ENCODE measurements at regions not wholly inside any gene's neighbourhood (a gene's known extent, or its start where the extent isn't known, plus 50 kb on each side); places are given as distances from the start of the nearest gene placed in this dataset.
"Not testable (repeated sequence)": the region's sequence is repeated elsewhere in the genome, so short reads cannot be mapped to it uniquely, and the experiment has no call there.

DNA sequence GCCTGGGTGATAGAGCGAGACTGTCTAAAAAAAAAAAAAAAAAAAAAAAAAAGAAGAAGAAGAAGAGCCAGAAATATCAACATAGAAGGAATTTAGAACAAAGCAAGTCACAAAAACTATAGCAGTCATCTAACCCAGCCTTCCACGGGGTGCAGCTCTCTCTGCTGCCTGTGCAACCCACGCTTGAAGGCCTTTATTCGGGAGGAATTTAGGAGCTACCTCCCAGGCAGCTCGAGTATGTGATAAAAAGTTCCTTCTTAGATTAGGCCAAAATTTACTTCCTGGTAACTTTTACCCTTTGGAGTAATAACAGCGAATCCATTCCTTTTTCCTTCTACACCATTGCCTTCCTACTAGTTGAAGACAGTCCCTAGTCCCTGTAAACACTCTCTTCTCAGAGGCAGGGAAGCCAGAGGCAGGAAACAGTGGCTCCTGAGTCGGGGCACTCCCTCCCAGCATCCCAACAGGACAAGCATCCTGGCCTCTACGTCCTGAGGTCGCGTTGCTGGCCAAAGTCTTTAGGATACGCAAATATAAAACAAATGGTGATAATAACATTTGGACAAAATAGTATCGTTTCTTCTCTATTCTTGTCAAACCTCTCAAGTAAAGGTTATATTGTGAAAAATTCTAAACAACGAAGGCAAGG lies 109.3 kb upstream of the KMT2C start:
- no peak for TF ChIP-seq CTCF (IDR thresholded peaks at IDR 0.05; ENCODE audit: borderline replicate concordance, extremely low read depth, insufficient read depth)
- intact Hi-C loops (cut with DNase I): no loop called here
- no peaks in the 10 kb centered on the region for H3K9me3 ChIP-seq (ENCODE audit: control insufficient read depth in 2 of 3, insufficient read depth in 1 of 3, low read length in 3 of 3)
- FAIRE-seq: no peak
- H3K27me3 ChIP-seq (ENCODE audit: control insufficient read depth, insufficient read depth, low read length): no peaks in the 10 kb centered on the region
- no peak overlapping the region for H3K27ac ChIP-seq (ENCODE audit: low read depth in 2 of 2, low read length in 2 of 2)
- H3K4me3 ChIP-seq (ENCODE audit: low read length in 3 of 3): no peak overlapping the region
- no peak overlapping the region for H3K9ac ChIP-seq (ENCODE audit: low read length in 3 of 3)
- H3K4me1 ChIP-seq (ENCODE audit: control insufficient read depth in 2 of 3, insufficient read depth in 2 of 3, low read depth in 1 of 3, low read length in 3 of 3): no peaks in the 10 kb centered on the region
- H3K36me3 ChIP-seq (ENCODE audit: control insufficient read depth in 2 of 3, insufficient read depth in 3 of 3, low read length in 3 of 3): no peaks in the 10 kb centered on the region
- DNase-seq: no peak

GRCh38 chr7:152544481-152544927 lies 108.7 kb upstream of the KMT2C start:
- Histone ChIP-seq H3K36me3 (ENCODE audit: control insufficient read depth in 2 of 3, insufficient read depth in 3 of 3, low read length in 3 of 3) (no peaks in the 10 kb centered on the region), H3K27me3 (ENCODE audit: control insufficient read depth, insufficient read depth, low read length) (no peaks in the 10 kb centered on the region), H3K9me3 (ENCODE audit: control insufficient read depth in 2 of 3, insufficient read depth in 1 of 3, low read length in 3 of 3) (no peaks in the 10 kb centered on the region), H3K4me1 (ENCODE audit: control insufficient read depth in 2 of 3, insufficient read depth in 2 of 3, low read depth in 1 of 3, low read length in 3 of 3) (no peaks in the 10 kb centered on the region), H3K4me3 (ENCODE audit: low read length in 3 of 3) (no peak overlapping the region), H3K27ac (ENCODE audit: low read depth in 2 of 2, low read length in 2 of 2) (no peak overlapping the region), H3K9ac (ENCODE audit: low read length in 3 of 3) (no peak overlapping the region)
- no peak for TF ChIP-seq CTCF (IDR thresholded peaks at IDR 0.05; ENCODE audit: borderline replicate concordance, extremely low read depth, insufficient read depth)
- FAIRE-seq (no peak), DNase-seq (peak in 1 of 5 donors; percentile 1)
- intact Hi-C loops (cut with DNase I): no loop called here

GRCh38 chr7:152543799-152544198 lies 108.0 kb upstream of the KMT2C start:
- intact Hi-C loops (cut with DNase I): no loop called here
- no peak for FAIRE-seq
- Histone ChIP-seq H3K27me3 (ENCODE audit: control insufficient read depth, insufficient read depth, low read length) (no peaks in the 10 kb centered on the region), H3K36me3 (ENCODE audit: control insufficient read depth in 2 of 3, insufficient read depth in 3 of 3, low read length in 3 of 3) (no peaks in the 10 kb centered on the region), H3K27ac (ENCODE audit: low read depth in 2 of 2, low read length in 2 of 2) (no peak overlapping the region), H3K9ac (ENCODE audit: low read length in 3 of 3) (no peak overlapping the region), H3K4me1 (ENCODE audit: control insufficient read depth in 2 of 3, insufficient read depth in 2 of 3, low read depth in 1 of 3, low read length in 3 of 3) (no peaks in the 10 kb centered on the region), H3K9me3 (ENCODE audit: control insufficient read depth in 2 of 3, insufficient read depth in 1 of 3, low read length in 3 of 3) (no peaks in the 10 kb centered on the region), H3K4me3 (ENCODE audit: low read length in 3 of 3) (no peak overlapping the region)
- no peak for DNase-seq
- TF ChIP-seq CTCF (IDR thresholded peaks at IDR 0.05; ENCODE audit: borderline replicate concordance, extremely low read depth, insufficient read depth): no peak

DNA sequence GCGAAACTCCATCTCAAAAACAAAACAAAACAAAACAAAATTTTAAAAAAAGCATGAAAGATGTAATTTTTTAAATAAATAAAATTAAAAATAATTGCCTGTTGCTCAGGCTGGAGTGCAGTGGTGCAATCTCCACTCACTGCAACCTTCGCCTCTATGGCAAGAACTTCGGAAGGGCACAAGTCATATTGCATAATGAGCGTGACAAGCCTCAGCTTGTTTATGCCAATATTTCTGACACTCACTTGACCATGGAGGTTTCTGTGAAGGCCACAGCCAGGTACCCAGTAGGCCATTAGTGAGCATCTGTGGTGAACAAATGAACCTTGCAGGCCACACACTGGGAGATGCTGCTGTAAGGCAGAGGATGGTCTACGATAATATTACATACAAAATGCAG lies 106.1 kb upstream of the KMT2C start:
- no peak overlapping the region for H3K4me3 ChIP-seq (ENCODE audit: low read length in 3 of 3)
- H3K9me3 ChIP-seq (ENCODE audit: control insufficient read depth in 2 of 3, insufficient read depth in 1 of 3, low read length in 3 of 3): no peaks in the 10 kb centered on the region
- TF ChIP-seq CTCF (IDR thresholded peaks at IDR 0.05; ENCODE audit: borderline replicate concordance, extremely low read depth, insufficient read depth): no peak
- H3K36me3 ChIP-seq (ENCODE audit: control insufficient read depth in 2 of 3, insufficient read depth in 3 of 3, low read length in 3 of 3): no peaks in the 10 kb centered on the region
- no peak overlapping the region for H3K27ac ChIP-seq (ENCODE audit: low read depth in 2 of 2, low read length in 2 of 2)
- no peaks in the 10 kb centered on the region for H3K4me1 ChIP-seq (ENCODE audit: control insufficient read depth in 2 of 3, insufficient read depth in 2 of 3, low read depth in 1 of 3, low read length in 3 of 3)
- no peak overlapping the region for H3K9ac ChIP-seq (ENCODE audit: low read length in 3 of 3)
- FAIRE-seq (no peak), DNase-seq (no peak)
- intact Hi-C loops (cut with DNase I): no loop called here
- no peaks in the 10 kb centered on the region for H3K27me3 ChIP-seq (ENCODE audit: control insufficient read depth, insufficient read depth, low read length)

DNA sequence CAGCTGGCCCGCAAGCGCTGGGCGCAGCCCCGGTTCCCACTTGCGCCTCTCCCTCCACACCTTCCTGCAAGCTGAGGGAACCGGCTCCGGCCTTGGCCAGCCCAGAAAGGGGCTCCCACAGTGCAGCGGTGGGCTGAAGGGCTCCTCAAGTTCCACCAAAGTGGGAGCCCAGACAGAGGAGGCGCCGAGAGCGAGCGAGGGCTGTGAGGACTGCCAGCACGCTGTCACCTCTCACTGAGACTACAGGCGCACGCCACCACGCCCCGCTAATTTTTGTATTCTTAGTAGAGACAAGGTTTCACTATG lies 103.3 kb upstream of the KMT2C start:
- FAIRE-seq; H3K4me3 ChIP-seq (ENCODE audit: low read length in 3 of 3); H3K4me1 ChIP-seq (ENCODE audit: control insufficient read depth in 2 of 3, insufficient read depth in 2 of 3, low read depth in 1 of 3, low read length in 3 of 3); H3K27me3 ChIP-seq (ENCODE audit: control insufficient read depth, insufficient read depth, low read length); intact Hi-C loops (cut with DNase I); H3K27ac ChIP-seq (ENCODE audit: low read depth in 2 of 2, low read length in 2 of 2); H3K9me3 ChIP-seq (ENCODE audit: control insufficient read depth in 2 of 3, insufficient read depth in 1 of 3, low read length in 3 of 3); DNase-seq; H3K9ac ChIP-seq (ENCODE audit: low read length in 3 of 3); H3K36me3 ChIP-seq (ENCODE audit: control insufficient read depth in 2 of 3, insufficient read depth in 3 of 3, low read length in 3 of 3): not testable (repeated sequence)
